Neural progenitor cell (in vitro differentiated cells): ENCODE measurements at regions not wholly inside any gene's neighbourhood (a gene's known extent, or its start where the extent isn't known, plus 50 kb on each side); places are given as distances from the start of the nearest gene placed in this dataset.
"Not testable (repeated sequence)": the region's sequence is repeated elsewhere in the genome, so short reads cannot be mapped to it uniquely, and the experiment has no call there.

Experiments
- DNase-seq: peaks from one replicate; pipeline ENCODE4 v3.0.0-alpha.2; 2016; ENCODE audit warnings: low spot score
- H2AFZ ChIP-seq: fragments of 200-600 bp; sonication (generic); replicated peaks from 2 replicates; pipeline ENCODE4 v1.6.1; 2016; ENCODE audit warnings: antibody characterized with exemption
- H3F3A ChIP-seq: fragments of 200-600 bp; sonication (generic); 2 replicates; pipeline ENCODE4 v1.6.1; 2016; ENCODE audit warnings: antibody characterized with exemption, low read depth
- H3K27ac ChIP-seq: fragments of 200-600 bp; sonication (generic); 2 replicates; pipeline ENCODE4 v1.5.1; 2016; ENCODE audit warnings: mild to moderate bottlenecking
- H3K27me3 ChIP-seq: fragments of 200-600 bp; sonication (generic); 2 replicates; pipeline ENCODE4 v1.6.1; 2016; ENCODE audit warnings: mild to moderate bottlenecking, moderate library complexity
- H3K36me3 ChIP-seq: fragments of 200-600 bp; sonication (generic); 2 replicates; pipeline ENCODE4 v1.5.1; 2016
- H3K4me1 ChIP-seq: fragments of 200-600 bp; sonication (generic); 2 replicates; pipeline ENCODE4 v1.6.1; 2016; ENCODE audit warnings: mixed run types
- H3K4me2 ChIP-seq: fragments of 200-600 bp; sonication (generic); 2 replicates; pipeline ENCODE4 v1.6.1; 2016
- H3K4me3 ChIP-seq: fragments of 200-600 bp; sonication (generic); 2 replicates; pipeline ENCODE4 v1.5.1; 2016
- H3K79me2 ChIP-seq: fragments of 200-600 bp; sonication (generic); 2 replicates; pipeline ENCODE4 v1.6.1; 2016; ENCODE audit warnings: low read depth
- H3K9ac ChIP-seq: fragments of 200-600 bp; sonication (generic); 2 replicates; pipeline ENCODE4 v1.6.1; 2016
- H3K9me3 ChIP-seq: fragments of 200-600 bp; sonication (generic); 2 replicates; pipeline ENCODE4 v1.5.1; 2016; ENCODE audit warnings: low read depth
- H4K20me1 ChIP-seq: fragments of 200-600 bp; sonication (generic); 2 replicates; pipeline ENCODE4 v1.6.1; 2016; ENCODE audit warnings: low read depth
- H3K27ac Mint-ChIP-seq: 3 replicates; pipeline ENCODE4 v1.8.0; 2021; ENCODE audit warnings: mixed read lengths
- H3K27me3 Mint-ChIP-seq: 2 replicates; pipeline ENCODE4 v1.8.0; 2022; ENCODE audit warnings: low read depth, mild to moderate bottlenecking, inconsistent platforms, moderate library complexity, mixed read lengths; ENCODE audit not compliant: insufficient read depth
- H3K36me3 Mint-ChIP-seq: 3 replicates; pipeline ENCODE4 v1.8.0; 2021; ENCODE audit warnings: mixed read lengths
- H3K4me1 Mint-ChIP-seq: 3 replicates; pipeline ENCODE4 v1.8.0; 2021; ENCODE audit warnings: mixed read lengths
- H3K4me3 Mint-ChIP-seq: 3 replicates; pipeline ENCODE4 v1.8.0; 2021; ENCODE audit warnings: mild to moderate bottlenecking, moderate library complexity, mixed read lengths
- H3K9me3 Mint-ChIP-seq: 3 replicates; pipeline ENCODE4 v1.8.0; 2020; ENCODE audit warnings: mixed read lengths
- EZH2 ChIP-seq: fragments of 200-600 bp; sonication (generic); IDR thresholded peaks from 2 replicates; pipeline ENCODE4 v1.6.1; 2017; ENCODE audit warnings: antibody characterized with exemption, mild to moderate bottlenecking, moderate library complexity
- EZH2phosphoT487 ChIP-seq: fragments of 200-600 bp; sonication (generic); IDR thresholded peaks from 2 replicates; pipeline ENCODE4 v1.6.1; 2017; ENCODE audit warnings: antibody characterized with exemption
- TF ChIP-seq, protein P1 (sequence below): fragments of 200-600 bp; sonication (generic); IDR thresholded peaks from 2 replicates; pipeline ENCODE4 v1.5.1; 2017; ENCODE audit warnings: antibody characterized with exemption, mild to moderate bottlenecking

DNA sequence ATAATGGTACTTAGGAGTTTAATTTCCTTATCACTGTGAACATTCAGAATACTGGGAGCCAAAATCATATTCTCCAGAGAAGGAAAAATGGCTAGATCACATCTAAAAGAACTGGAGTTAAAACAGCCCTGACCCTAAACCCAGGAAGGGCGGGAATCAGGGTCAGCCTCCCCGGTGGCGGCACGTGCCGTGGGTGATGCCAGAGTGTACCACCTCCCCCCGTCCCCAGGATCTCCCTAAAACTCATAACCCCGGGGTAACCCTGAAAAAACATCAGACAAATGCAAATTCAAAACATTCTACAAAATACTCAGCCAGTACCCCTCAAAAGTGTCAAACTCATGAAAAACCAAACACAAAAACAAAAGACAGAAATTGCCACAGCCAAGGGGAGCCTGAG lies 148.3 kb downstream of the DLL1 start:
- no peak for DNase-seq

GRCh38 chr6:170141061-170141460 lies 149.8 kb downstream of the DLL1 start:
- not testable (repeated sequence) for H3K36me3 ChIP-seq, H3K4me3 ChIP-seq, H3K4me1 Mint-ChIP-seq, H3K9ac ChIP-seq, H3K9me3 ChIP-seq, H3K4me1 ChIP-seq, H3K27ac ChIP-seq, H3F3A ChIP-seq, H2AFZ ChIP-seq, H3K4me3 Mint-ChIP-seq, H3K36me3 Mint-ChIP-seq, H3K27me3 ChIP-seq, H3K4me2 ChIP-seq, H4K20me1 ChIP-seq, H3K79me2 ChIP-seq, DNase-seq
- H3K9me3 Mint-ChIP-seq: peaks cover 37% of the 10 kb centered on the region
- H3K27me3 Mint-ChIP-seq: peaks cover 19% of the 10 kb centered on the region
- H3K27ac Mint-ChIP-seq: peak overlapping the region; percentile 27

More for the DNA sequence above, 148.3 kb downstream of the DLL1 start:
- Histone ChIP-seq H4K20me1 (no peaks in the 10 kb centered on the region), H3K36me3 (no peaks in the 10 kb centered on the region), H3K27me3 (no peaks in the 10 kb centered on the region), H3K9me3 (no peaks in the 10 kb centered on the region), H3K79me2 (no peaks in the 10 kb centered on the region), H3K9ac (no peak overlapping the region), H3K4me2 (no peak overlapping the region), H3K4me1 (no peaks in the 10 kb centered on the region), H3K4me3 (no peak overlapping the region), H3F3A (no peaks in the 10 kb centered on the region), H3K27ac (no peak overlapping the region), H2AFZ (no peak overlapping the region)
- Mint-ChIP-seq H3K4me3 (no peak overlapping the region), H3K27me3 (peaks cover 18% of the 10 kb centered on the region), H3K36me3 (peaks cover 2% of the 10 kb centered on the region), H3K27ac (no peak overlapping the region), H3K9me3 (peaks cover 37% of the 10 kb centered on the region), H3K4me1 (peaks cover 10% of the 10 kb centered on the region)
- TF ChIP-seq EZH2: no peak
- TF ChIP-seq, protein P1, sequence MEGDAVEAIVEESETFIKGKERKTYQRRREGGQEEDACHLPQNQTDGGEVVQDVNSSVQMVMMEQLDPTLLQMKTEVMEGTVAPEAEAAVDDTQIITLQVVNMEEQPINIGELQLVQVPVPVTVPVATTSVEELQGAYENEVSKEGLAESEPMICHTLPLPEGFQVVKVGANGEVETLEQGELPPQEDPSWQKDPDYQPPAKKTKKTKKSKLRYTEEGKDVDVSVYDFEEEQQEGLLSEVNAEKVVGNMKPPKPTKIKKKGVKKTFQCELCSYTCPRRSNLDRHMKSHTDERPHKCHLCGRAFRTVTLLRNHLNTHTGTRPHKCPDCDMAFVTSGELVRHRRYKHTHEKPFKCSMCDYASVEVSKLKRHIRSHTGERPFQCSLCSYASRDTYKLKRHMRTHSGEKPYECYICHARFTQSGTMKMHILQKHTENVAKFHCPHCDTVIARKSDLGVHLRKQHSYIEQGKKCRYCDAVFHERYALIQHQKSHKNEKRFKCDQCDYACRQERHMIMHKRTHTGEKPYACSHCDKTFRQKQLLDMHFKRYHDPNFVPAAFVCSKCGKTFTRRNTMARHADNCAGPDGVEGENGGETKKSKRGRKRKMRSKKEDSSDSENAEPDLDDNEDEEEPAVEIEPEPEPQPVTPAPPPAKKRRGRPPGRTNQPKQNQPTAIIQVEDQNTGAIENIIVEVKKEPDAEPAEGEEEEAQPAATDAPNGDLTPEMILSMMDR: no peak
- no peak for TF ChIP-seq EZH2phosphoT487

DNA sequence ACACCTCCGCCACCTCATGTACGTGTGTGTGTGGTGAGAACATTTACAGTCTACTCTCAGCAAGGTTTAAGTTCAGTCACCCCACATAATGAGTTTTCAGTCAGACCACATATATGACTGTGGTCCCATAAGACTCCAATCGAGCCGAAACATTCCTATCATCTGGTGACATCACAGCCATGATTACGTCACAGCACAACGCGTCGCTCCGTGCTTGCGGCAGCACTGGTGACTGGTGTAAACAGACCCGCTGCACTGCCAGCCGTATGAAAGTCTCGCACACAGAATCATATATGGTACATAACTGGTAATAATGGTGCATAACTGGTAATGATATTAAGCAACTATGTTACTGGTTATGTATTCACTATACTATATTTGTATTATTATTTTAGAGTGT lies 150.7 kb downstream of the DLL1 start:
- Histone ChIP-seq H3F3A (no peaks in the 10 kb centered on the region), H3K4me3 (no peak overlapping the region), H3K4me2 (no peak overlapping the region), H3K9ac (no peak overlapping the region), H4K20me1 (no peaks in the 10 kb centered on the region), H3K27ac (no peak overlapping the region), H2AFZ (no peak overlapping the region), H3K4me1 (no peaks in the 10 kb centered on the region), H3K27me3 (no peaks in the 10 kb centered on the region), H3K36me3 (no peaks in the 10 kb centered on the region), H3K79me2 (no peaks in the 10 kb centered on the region), H3K9me3 (no peaks in the 10 kb centered on the region)
- DNase-seq: no peak
- Mint-ChIP-seq H3K27me3 (peaks cover 21% of the 10 kb centered on the region), H3K36me3 (peaks cover 2% of the 10 kb centered on the region), H3K27ac (no peak overlapping the region), H3K9me3 (peaks cover 38% of the 10 kb centered on the region), H3K4me3 (no peak overlapping the region), H3K4me1 (peaks cover 3% of the 10 kb centered on the region)
- TF ChIP-seq EZH2phosphoT487: no peak
- TF ChIP-seq, protein P1: no peak
- no peak for TF ChIP-seq EZH2

DNA sequence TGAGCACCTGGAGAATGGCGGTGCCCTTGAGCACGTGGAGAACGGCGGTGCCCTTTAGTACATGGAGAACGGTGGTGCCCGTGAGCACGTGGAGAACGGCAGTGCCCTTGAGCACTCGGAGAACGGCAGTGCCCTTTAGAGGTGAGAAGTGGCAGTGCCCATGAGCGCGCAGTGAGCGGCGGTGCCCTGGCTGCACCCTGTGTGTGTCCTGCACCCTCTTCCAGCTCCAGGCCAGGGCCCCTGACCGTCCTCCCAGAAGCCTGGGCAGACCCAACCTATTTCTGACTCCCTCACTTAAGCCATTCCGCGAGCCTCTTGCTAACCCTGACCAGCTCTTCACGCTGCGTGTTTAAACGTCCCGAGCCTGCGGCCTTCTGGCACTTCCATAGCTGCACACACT lies 151.3 kb downstream of the DLL1 start:
- Histone ChIP-seq H3K4me1 (no peaks in the 10 kb centered on the region), H3K79me2 (no peaks in the 10 kb centered on the region), H3K9me3 (no peaks in the 10 kb centered on the region), H3K27ac (no peak overlapping the region), H3K27me3 (no peaks in the 10 kb centered on the region), H3K4me3 (no peak overlapping the region), H3K9ac (no peak overlapping the region), H3K36me3 (no peaks in the 10 kb centered on the region), H2AFZ (no peak overlapping the region), H4K20me1 (no peaks in the 10 kb centered on the region), H3K4me2 (no peak overlapping the region), H3F3A (no peaks in the 10 kb centered on the region)
- no peak for DNase-seq
- Mint-ChIP-seq H3K4me3 (no peak overlapping the region), H3K36me3 (peaks cover 2% of the 10 kb centered on the region), H3K4me1 (peaks cover 4% of the 10 kb centered on the region), H3K27ac (no peak overlapping the region), H3K27me3 (peaks cover 21% of the 10 kb centered on the region), H3K9me3 (peaks cover 33% of the 10 kb centered on the region)
- TF ChIP-seq, protein P1: no peak

- H3K9ac ChIP-seq, H2AFZ ChIP-seq, H3K27ac Mint-ChIP-seq, H3K79me2 ChIP-seq, H3K4me2 ChIP-seq, H3K27ac ChIP-seq, H3K9me3 ChIP-seq, DNase-seq, H3K27me3 ChIP-seq, H3F3A ChIP-seq, H3K36me3 Mint-ChIP-seq, H3K4me3 ChIP-seq, H3K36me3 ChIP-seq, H3K4me3 Mint-ChIP-seq, H3K4me1 ChIP-seq, H3K4me1 Mint-ChIP-seq, H4K20me1 ChIP-seq: not testable (repeated sequence)
- Mint-ChIP-seq H3K9me3 (peaks cover 31% of the 10 kb centered on the region), H3K27me3 (peaks cover 21% of the 10 kb centered on the region)
Measured at GRCh38 chr6:170139046-170139445, 151.8 kb downstream of the DLL1 start.
